ENCODE measurements at regions not wholly inside any gene's neighbourhood (a gene's known extent, or its start where the extent isn't known, plus 50 kb on each side); places are given as distances from the start of the nearest gene placed in this dataset.

GRCh38 chr2:6079405-6079804 is 387.2 kb downstream of the SOX11 start:
- TF ChIP-seq CTCF (IDR thresholded peaks at IDR 0.05) (no peak), ZFX (IDR thresholded peaks at IDR 0.05; ENCODE audit: borderline replicate concordance) (no peak)

Measured in 22Rv1 (cell line).